CMK (cell line): ENCODE measurements at regions not wholly inside any gene's neighbourhood (a gene's known extent, or its start where the extent isn't known, plus 50 kb on each side); places are given as distances from the start of the nearest gene placed in this dataset.

Experiments used
- DNase-seq: peaks from one replicate; pipeline ENCODE4 v3.0.0-alpha.2; 2010; ENCODE audit warnings: low read depth

- DNase-seq, result no peak
Measured at GRCh38 chr5:167233507-167234220, 1057.8 kb upstream of the WWC1 start.

- DNase-seq, result no peak
Measured at GRCh38 chr5:167241436-167242067, 1049.9 kb upstream of the WWC1 start.

GRCh38 chr5:167242701-167243100 is 1048.7 kb upstream of the WWC1 start:
- DNase-seq, result no peak

GRCh38 chr5:167243463-167243862 is 1048.0 kb upstream of the WWC1 start:
- no peak for DNase-seq

- no peak for DNase-seq
Measured at GRCh38 chr5:167244583-167244982, 1046.9 kb upstream of the WWC1 start.

- no peak for DNase-seq
Measured at GRCh38 chr5:167245868-167246267, 1045.6 kb upstream of the WWC1 start.

GRCh38 chr5:167247816-167248215 is 1043.6 kb upstream of the WWC1 start:
- DNase-seq, result no peak

- DNase-seq, result no peak
Measured at GRCh38 chr5:167248257-167248656, 1043.2 kb upstream of the WWC1 start.

- no peak for DNase-seq
Measured at GRCh38 chr5:167250996-167251395, 1040.4 kb upstream of the WWC1 start.

GRCh38 chr5:167254132-167254531 is 1037.3 kb upstream of the WWC1 start:
- no peak for DNase-seq

GRCh38 chr5:167255926-167256325 is 1035.5 kb upstream of the WWC1 start:
- no peak for DNase-seq

- DNase-seq, result no peak
Measured at GRCh38 chr5:167259806-167260205, 1031.6 kb upstream of the WWC1 start.

- peak; percentile 2 for DNase-seq
Measured at GRCh38 chr5:167261309-167262100, 1029.9 kb upstream of the WWC1 start.

- DNase-seq, result no peak
Measured at GRCh38 chr5:167263185-167263584, 1028.3 kb upstream of the WWC1 start.

GRCh38 chr5:167264348-167264747 is 1027.1 kb upstream of the WWC1 start:
- no peak for DNase-seq

- no peak for DNase-seq
Measured at GRCh38 chr5:167268337-167268736, 1023.1 kb upstream of the WWC1 start.

GRCh38 chr5:167269146-167269545 is 1022.3 kb upstream of the WWC1 start:
- no peak for DNase-seq

GRCh38 chr5:167271081-167271480 is 1020.4 kb upstream of the WWC1 start:
- DNase-seq, result no peak

- DNase-seq, result no peak
Measured at GRCh38 chr5:167271511-167271910, 1019.9 kb upstream of the WWC1 start.

GRCh38 chr5:167280111-167280510 is 1011.3 kb upstream of the WWC1 start:
- DNase-seq, result no peak

GRCh38 chr5:167281925-167282324 is 1009.5 kb upstream of the WWC1 start:
- no peak for DNase-seq

GRCh38 chr5:167283691-167284090 is 1007.8 kb upstream of the WWC1 start:
- no peak for DNase-seq
